HG03175 (cell line): ENCODE measurements at regions not wholly inside any gene's neighbourhood (a gene's known extent, or its start where the extent isn't known, plus 50 kb on each side); places are given as distances from the start of the nearest gene placed in this dataset.

Experiments used
- ATAC-seq: cut with Tn5 transposase; IDR thresholded peaks from one replicate; pipeline ENCODE4 v1.9.1; 2021; ENCODE audit warnings: mild to moderate bottlenecking, moderate library complexity; ENCODE audit not compliant: unreplicated experiment

GRCh38 chrX:10021461-10022272, 54.5 kb downstream of the CLDN34 start:
- no peak for ATAC-seq

GRCh38 chrX:10022273-10022541, 55.0 kb downstream of the CLDN34 start:
- ATAC-seq = no peak

- ATAC-seq = no peak
These were observed 55.6 kb downstream of the CLDN34 start for GRCh38 chrX:10022580-10023245.

GRCh38 chrX:10023821-10024220, 56.7 kb downstream of the CLDN34 start:
- ATAC-seq = no peak

GRCh38 chrX:10025742-10026493, 58.8 kb downstream of the CLDN34 start:
- no peak for ATAC-seq

- ATAC-seq = peak; percentile 64
These were observed 61.3 kb downstream of the CLDN34 start for GRCh38 chrX:10028283-10029104.

- no peak for ATAC-seq
These were observed 63.4 kb downstream of the CLDN34 start for GRCh38 chrX:10030570-10030969.

GRCh38 chrX:10031746-10032145, 64.6 kb downstream of the CLDN34 start:
- ATAC-seq = no peak

GRCh38 chrX:10032147-10032546, 65.0 kb downstream of the CLDN34 start:
- ATAC-seq = no peak

- ATAC-seq = no peak
These were observed 66.3 kb downstream of the CLDN34 start for GRCh38 chrX:10033375-10034007.

- ATAC-seq = no peak
These were observed 67.6 kb downstream of the CLDN34 start for GRCh38 chrX:10034740-10035260.

GRCh38 chrX:10038585-10038984, 71.4 kb downstream of the CLDN34 start:
- ATAC-seq = no peak

- no peak for ATAC-seq
These were observed 72.9 kb downstream of the CLDN34 start for GRCh38 chrX:10039821-10040793.

GRCh38 chrX:10040961-10041360, 73.8 kb downstream of the CLDN34 start:
- no peak for ATAC-seq

GRCh38 chrX:10041383-10041782, 74.2 kb downstream of the CLDN34 start:
- ATAC-seq = no peak

GRCh38 chrX:10042055-10042454, 74.9 kb downstream of the CLDN34 start:
- no peak for ATAC-seq

- no peak for ATAC-seq
These were observed 76.2 kb downstream of the CLDN34 start for GRCh38 chrX:10043386-10043785.

GRCh38 chrX:10044021-10044420, 76.9 kb downstream of the CLDN34 start:
- ATAC-seq = no peak

GRCh38 chrX:10045327-10046000, 78.3 kb downstream of the CLDN34 start:
- no peak for ATAC-seq
